Liver (tissue), 8 donors: ENCODE measurements at regions not wholly inside any gene's neighbourhood (a gene's known extent, or its start where the extent isn't known, plus 50 kb on each side); places are given as distances from the start of the nearest gene placed in this dataset.

Experiments
- DNase-seq: peaks from one replicate; pipeline ENCODE4 v3.0.0-alpha.2; 2017; ENCODE audit warnings: low spot score
- H3K27ac ChIP-seq, 2 donors: one replicate each; pipeline ENCODE4 v1.7.0; 2013; ENCODE audit warnings: inconsistent platforms in 2 of 2, low read length in 2 of 2, control low read depth in 1 of 2, low read depth in 1 of 2, mild to moderate bottlenecking in 1 of 2
- H3K27me3 ChIP-seq, 4 donors: one replicate each; pipeline versions ENCODE4 v1.6.1 to v1.7.0; 2013; ENCODE audit warnings: low read length in 3 of 4, inconsistent platforms in 1 of 4, mild to moderate bottlenecking in 1 of 4, moderate library complexity in 1 of 4; ENCODE audit not compliant: control insufficient read depth in 4 of 4, insufficient read depth in 4 of 4
- H3K36me3 ChIP-seq, 4 donors: one replicate each; pipeline versions ENCODE4 v1.6.1 to v1.7.0; 2013; ENCODE audit warnings: low read length in 3 of 4, mild to moderate bottlenecking in 3 of 4, low read depth in 1 of 4, moderate library complexity in 1 of 4; ENCODE audit not compliant: control insufficient read depth in 4 of 4, insufficient read depth in 3 of 4
- H3K4me1 ChIP-seq, 4 donors: one replicate each; pipeline versions ENCODE4 v1.6.1 to v1.7.0; 2013; ENCODE audit warnings: low read length in 3 of 4, mild to moderate bottlenecking in 3 of 4, moderate library complexity in 1 of 4; ENCODE audit not compliant: control insufficient read depth in 4 of 4, insufficient read depth in 4 of 4
- H3K4me3 ChIP-seq, 3 donors: one replicate each; pipeline versions ENCODE4 v1.6.1 to v1.7.0; 2013; ENCODE audit warnings: low read length in 3 of 3, control low read depth in 1 of 3, low read depth in 1 of 3, mild to moderate bottlenecking in 1 of 3
- H3K9ac ChIP-seq, 2 donors: one replicate each; pipeline ENCODE4 v1.7.0; 2013; ENCODE audit warnings: low read length in 2 of 2, mild to moderate bottlenecking in 2 of 2, moderate library complexity in 2 of 2, control low read depth in 1 of 2, low read depth in 1 of 2
- H3K9me3 ChIP-seq, 4 donors: one replicate each; pipeline versions ENCODE4 v1.6.1 to v1.7.0; 2013; ENCODE audit warnings: low read length in 3 of 4; ENCODE audit not compliant: control insufficient read depth in 4 of 4
- ATF3 ChIP-seq: IDR thresholded peaks from 2 replicates; pipeline ENCODE4 v1.6.1; 2016; ENCODE audit warnings: antibody characterized with exemption
- EGR1 ChIP-seq, 2 donors: IDR thresholded peaks; 2 replicates each; pipeline ENCODE4 v1.6.1; 2016 to 2018; ENCODE audit warnings: antibody characterized with exemption in 2 of 2, low read depth in 2 of 2
- FOXA1 ChIP-seq: IDR thresholded peaks from 2 replicates; pipeline ENCODE4 v1.6.1; 2016; ENCODE audit warnings: antibody characterized with exemption
- FOXA2 ChIP-seq: IDR thresholded peaks from 2 replicates; pipeline ENCODE4 v1.6.1; 2016; ENCODE audit warnings: antibody characterized with exemption
- GABPA ChIP-seq, 2 donors: IDR thresholded peaks in 1 of 2; conservative IDR thresholded peaks in 1 of 2; 2 replicates each; pipeline ENCODE4 v1.6.1; 2016; ENCODE audit warnings: antibody characterized with exemption in 2 of 2, mild to moderate bottlenecking in 1 of 2, moderate library complexity in 1 of 2
- HNF4A ChIP-seq, 2 donors: conservative IDR thresholded peaks; 2 replicates each; pipeline ENCODE4 v1.6.1; 2016; ENCODE audit warnings: antibody characterized with exemption in 2 of 2, mild to moderate bottlenecking in 2 of 2
- HNF4G ChIP-seq: IDR thresholded peaks from 2 replicates; pipeline ENCODE4 v1.6.1; 2016; ENCODE audit warnings: antibody characterized with exemption
- JUND ChIP-seq, 2 donors: IDR thresholded peaks; 2 replicates each; pipeline ENCODE4 v1.6.1; 2016; ENCODE audit warnings: antibody characterized with exemption in 2 of 2
- NR2F2 ChIP-seq: IDR thresholded peaks from 2 replicates; pipeline ENCODE4 v1.6.1; 2016; ENCODE audit warnings: antibody characterized with exemption
- RAD21 ChIP-seq, 2 donors: IDR thresholded peaks; 2 replicates each; pipeline ENCODE4 v1.6.1; 2016; ENCODE audit warnings: antibody characterized with exemption in 2 of 2, mild to moderate bottlenecking in 2 of 2
- RXRA ChIP-seq, 2 donors: IDR thresholded peaks; 2 replicates each; pipeline ENCODE4 v1.6.1; 2017 to 2018; ENCODE audit warnings: antibody characterized with exemption in 2 of 2, mild to moderate bottlenecking in 1 of 2
- SP1 ChIP-seq: IDR thresholded peaks from 2 replicates; pipeline ENCODE4 v1.6.1; 2018; ENCODE audit warnings: antibody characterized with exemption, mild to moderate bottlenecking
- TAF1 ChIP-seq: conservative IDR thresholded peaks from 2 replicates; pipeline ENCODE4 v1.6.1; 2016; ENCODE audit warnings: antibody characterized with exemption, mild to moderate bottlenecking
- WGBS: extraction: QIAGEN DNeasy Blood & Tissue Kit; methylation state at CpG from one replicate; pipeline ENCODE4 v1.1.7; 2013; 5-methylcytosine and 5-hydroxymethylcytosine counted together
- TF ChIP-seq, protein P1 (sequence below): fragments of 150-350 bp; IDR thresholded peaks from 2 replicates; pipeline ENCODE4 v1.5.1; 2017; ENCODE audit warnings: improper control_type of control experiment, low read depth, low read length; ENCODE audit not compliant: missing input control
- TF ChIP-seq, protein P2 (sequence below): IDR thresholded peaks from 2 replicates; pipeline ENCODE4 v1.6.1; 2016; ENCODE audit warnings: antibody characterized with exemption, mild to moderate bottlenecking
- TF ChIP-seq, protein P3 (sequence below): IDR thresholded peaks from 2 replicates; pipeline ENCODE4 v1.6.1; 2016; ENCODE audit warnings: antibody characterized with exemption
- donor health status: healthy.
- donor health status: healthy.
- donor health status: healthy.
- donor health status: healthy.
- donor health status: healthy.

DNA sequence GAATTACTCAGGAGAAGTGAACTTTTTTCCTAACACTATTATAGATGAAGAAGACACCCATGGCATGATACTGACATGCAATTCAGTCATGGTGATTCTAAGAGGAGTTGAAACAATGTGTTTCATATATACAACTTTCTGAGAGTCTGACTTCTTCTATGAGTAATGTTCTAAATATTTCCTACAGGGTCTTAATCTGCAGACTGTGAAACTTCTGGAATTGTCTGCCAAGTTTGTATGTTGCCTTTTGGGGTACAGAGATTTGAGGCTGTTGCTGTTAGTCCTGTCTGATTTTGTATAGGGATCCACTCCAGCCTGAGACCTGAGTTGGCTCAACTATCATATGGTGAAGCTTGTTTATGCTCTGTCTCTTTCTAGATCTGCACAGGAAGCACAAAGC lies 160.6 kb upstream of the GATB start:
- Histone ChIP-seq H3K4me3 (no peak overlapping the region), H3K27me3 (peaks cover 0 to 3% (median 1%) of the 10 kb centered on the region in 4 donors), H3K9me3 (peaks cover 0 to 2% (median 0%) of the 10 kb centered on the region in 4 donors), H3K36me3 (no peaks in the 10 kb centered on the region), H3K9ac (no peak overlapping the region), H3K4me1 (no peaks in the 10 kb centered on the region), H3K27ac (no peak overlapping the region)
- no peak for DNase-seq
- TF ChIP-seq HNF4A (conservative IDR thresholded peaks at IDR 0.05) (no peak), EGR1 (IDR thresholded peaks at IDR 0.05; ENCODE audit: low read depth in 2 of 2) (no peak), FOXA2 (no peak), FOXA1 (no peak), JUND (IDR thresholded peaks at IDR 0.05) (no peak), SP1 (no peak), HNF4G (no peak), RXRA (IDR thresholded peaks at IDR 0.05) (no peak), NR2F2 (no peak), RAD21 (IDR thresholded peaks at IDR 0.05) (no peak), ATF3 (no peak), TAF1 (no peak), GABPA (IDR thresholded peaks at IDR 0.05 in 1 of 2, conservative IDR thresholded peaks at IDR 0.05 in 1 of 2) (no peak)
- TF ChIP-seq, protein P1, sequence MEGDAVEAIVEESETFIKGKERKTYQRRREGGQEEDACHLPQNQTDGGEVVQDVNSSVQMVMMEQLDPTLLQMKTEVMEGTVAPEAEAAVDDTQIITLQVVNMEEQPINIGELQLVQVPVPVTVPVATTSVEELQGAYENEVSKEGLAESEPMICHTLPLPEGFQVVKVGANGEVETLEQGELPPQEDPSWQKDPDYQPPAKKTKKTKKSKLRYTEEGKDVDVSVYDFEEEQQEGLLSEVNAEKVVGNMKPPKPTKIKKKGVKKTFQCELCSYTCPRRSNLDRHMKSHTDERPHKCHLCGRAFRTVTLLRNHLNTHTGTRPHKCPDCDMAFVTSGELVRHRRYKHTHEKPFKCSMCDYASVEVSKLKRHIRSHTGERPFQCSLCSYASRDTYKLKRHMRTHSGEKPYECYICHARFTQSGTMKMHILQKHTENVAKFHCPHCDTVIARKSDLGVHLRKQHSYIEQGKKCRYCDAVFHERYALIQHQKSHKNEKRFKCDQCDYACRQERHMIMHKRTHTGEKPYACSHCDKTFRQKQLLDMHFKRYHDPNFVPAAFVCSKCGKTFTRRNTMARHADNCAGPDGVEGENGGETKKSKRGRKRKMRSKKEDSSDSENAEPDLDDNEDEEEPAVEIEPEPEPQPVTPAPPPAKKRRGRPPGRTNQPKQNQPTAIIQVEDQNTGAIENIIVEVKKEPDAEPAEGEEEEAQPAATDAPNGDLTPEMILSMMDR, result no peak
- TF ChIP-seq, protein P2, sequence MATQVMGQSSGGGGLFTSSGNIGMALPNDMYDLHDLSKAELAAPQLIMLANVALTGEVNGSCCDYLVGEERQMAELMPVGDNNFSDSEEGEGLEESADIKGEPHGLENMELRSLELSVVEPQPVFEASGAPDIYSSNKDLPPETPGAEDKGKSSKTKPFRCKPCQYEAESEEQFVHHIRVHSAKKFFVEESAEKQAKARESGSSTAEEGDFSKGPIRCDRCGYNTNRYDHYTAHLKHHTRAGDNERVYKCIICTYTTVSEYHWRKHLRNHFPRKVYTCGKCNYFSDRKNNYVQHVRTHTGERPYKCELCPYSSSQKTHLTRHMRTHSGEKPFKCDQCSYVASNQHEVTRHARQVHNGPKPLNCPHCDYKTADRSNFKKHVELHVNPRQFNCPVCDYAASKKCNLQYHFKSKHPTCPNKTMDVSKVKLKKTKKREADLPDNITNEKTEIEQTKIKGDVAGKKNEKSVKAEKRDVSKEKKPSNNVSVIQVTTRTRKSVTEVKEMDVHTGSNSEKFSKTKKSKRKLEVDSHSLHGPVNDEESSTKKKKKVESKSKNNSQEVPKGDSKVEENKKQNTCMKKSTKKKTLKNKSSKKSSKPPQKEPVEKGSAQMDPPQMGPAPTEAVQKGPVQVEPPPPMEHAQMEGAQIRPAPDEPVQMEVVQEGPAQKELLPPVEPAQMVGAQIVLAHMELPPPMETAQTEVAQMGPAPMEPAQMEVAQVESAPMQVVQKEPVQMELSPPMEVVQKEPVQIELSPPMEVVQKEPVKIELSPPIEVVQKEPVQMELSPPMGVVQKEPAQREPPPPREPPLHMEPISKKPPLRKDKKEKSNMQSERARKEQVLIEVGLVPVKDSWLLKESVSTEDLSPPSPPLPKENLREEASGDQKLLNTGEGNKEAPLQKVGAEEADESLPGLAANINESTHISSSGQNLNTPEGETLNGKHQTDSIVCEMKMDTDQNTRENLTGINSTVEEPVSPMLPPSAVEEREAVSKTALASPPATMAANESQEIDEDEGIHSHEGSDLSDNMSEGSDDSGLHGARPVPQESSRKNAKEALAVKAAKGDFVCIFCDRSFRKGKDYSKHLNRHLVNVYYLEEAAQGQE, result no peak
- TF ChIP-seq, protein P3, sequence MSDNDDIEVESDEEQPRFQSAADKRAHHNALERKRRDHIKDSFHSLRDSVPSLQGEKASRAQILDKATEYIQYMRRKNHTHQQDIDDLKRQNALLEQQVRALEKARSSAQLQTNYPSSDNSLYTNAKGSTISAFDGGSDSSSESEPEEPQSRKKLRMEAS, result no peak

DNA sequence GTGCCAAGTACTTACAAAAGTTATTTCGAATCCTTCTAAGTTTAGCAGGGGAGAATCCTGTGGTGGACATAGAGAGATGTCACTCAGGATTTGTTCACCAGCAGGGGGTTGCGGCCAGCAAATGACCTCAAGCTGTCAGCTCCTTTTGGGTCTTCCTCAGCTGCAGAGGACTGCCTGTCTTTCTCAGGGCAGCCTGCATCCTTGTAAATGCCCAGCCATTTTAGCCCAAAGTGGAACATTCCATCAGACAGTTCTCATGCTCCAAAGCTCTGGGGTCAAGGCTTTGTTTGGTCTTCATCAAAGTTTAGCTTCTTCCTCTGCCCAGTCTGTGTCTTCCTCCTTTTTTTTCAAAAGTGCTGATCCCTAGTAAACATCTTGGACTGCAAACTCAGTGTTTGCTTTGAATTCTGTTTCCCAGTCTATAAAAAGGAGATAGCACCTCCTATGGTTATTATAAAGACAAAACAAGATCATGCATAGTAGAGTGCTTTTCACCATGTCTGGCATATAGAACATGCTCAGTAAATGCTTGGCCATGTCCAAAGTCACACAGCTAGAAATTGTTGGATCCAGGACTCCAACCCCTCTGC lies 156.4 kb upstream of the GATB start:
- H3K27me3 ChIP-seq, result peaks cover 0 to 6% (median 0%) of the 10 kb centered on the region in 4 donors
- 63% methylated on average over 2 of the region's 2 CpGs for WGBS

More for the DNA sequence above, 156.4 kb upstream of the GATB start:
- no peak for DNase-seq
- Histone ChIP-seq H3K9ac (no peak overlapping the region), H3K36me3 (no peaks in the 10 kb centered on the region), H3K27ac (no peak overlapping the region), H3K9me3 (peaks cover 0 to 2% (median 0%) of the 10 kb centered on the region in 4 donors), H3K4me3 (no peak overlapping the region), H3K4me1 (no peaks in the 10 kb centered on the region)
- TF ChIP-seq FOXA1 (no peak), RAD21 (IDR thresholded peaks at IDR 0.05) (peak in 1 of 2 donors; percentile 6)
